Breast epithelium (tissue), 4 donors: ENCODE measurements at regions not wholly inside any gene's neighbourhood (a gene's known extent, or its start where the extent isn't known, plus 50 kb on each side); places are given as distances from the start of the nearest gene placed in this dataset.

Experiments used
- DNase-seq, 2 donors: peaks; one replicate each; pipeline ENCODE4 v3.0.0-alpha.2; 2019; ENCODE audit warnings: low spot score in 2 of 2
- H3K27ac ChIP-seq, 2 donors: fragments of 200-600 bp; sonication (generic) in 1 of 2; one replicate each; pipeline ENCODE4 v1.5.1; 2016 to 2019; ENCODE audit warnings: mild to moderate bottlenecking in 1 of 2
- H3K27me3 ChIP-seq, 2 donors: fragments of 200-600 bp; sonication (generic) in 1 of 2; one replicate each; pipeline versions ENCODE4 v1.5.1 to v1.6.0; 2017 to 2019; ENCODE audit warnings: control low read depth in 1 of 2, mild to moderate bottlenecking in 1 of 2
- H3K36me3 ChIP-seq: fragments of 200-600 bp; one replicate; pipeline ENCODE4 v1.5.1; 2019
- H3K4me1 ChIP-seq, 2 donors: fragments of 200-600 bp; sonication (generic); one replicate each; pipeline ENCODE4 v1.5.1; 2016 to 2019; ENCODE audit warnings: control low read depth in 1 of 2
- H3K4me3 ChIP-seq, 3 donors: fragments of 200-600 bp; sonication (generic); 1 replicate in 2 of 3; 2 replicates in 1 of 3; pipeline ENCODE4 v1.5.1; 2016 to 2019; ENCODE audit warnings: mild to moderate bottlenecking in 3 of 3, moderate library complexity in 2 of 3
- H3K9me3 ChIP-seq, 2 donors: fragments of 200-600 bp; sonication (generic) in 1 of 2; one replicate each; pipeline ENCODE4 v1.5.1; 2016 to 2019; ENCODE audit warnings: control low read depth in 1 of 2
- CTCF ChIP-seq, 3 donors: fragments of 450-650 bp; IDR thresholded peaks; one replicate each; pipeline ENCODE4 v1.5.1; 2016 to 2017; ENCODE audit warnings: antibody characterized with exemption in 3 of 3, mild to moderate bottlenecking in 3 of 3, moderate library complexity in 3 of 3
- POLR2A ChIP-seq: fragments of 450-650 bp; IDR thresholded peaks from one replicate; pipeline ENCODE4 v1.6.1; 2016; ENCODE audit warnings: antibody characterized with exemption, mild to moderate bottlenecking, moderate library complexity
- POLR2AphosphoS5 ChIP-seq, 3 donors: sonication (generic); formaldehyde crosslinking; IDR thresholded peaks; one replicate each; pipeline ENCODE4 v1.6.1; 2017; ENCODE audit warnings: antibody characterized with exemption in 3 of 3
- intact Hi-C: fragments of 100-400 bp; cut with DNase I; formaldehyde crosslinking; loops from one replicate; pipeline ENCODE4 v1.15.1; 2023; ENCODE audit warnings: low total_unique reads

- no peaks in the 10 kb centered on the region for H3K9me3 ChIP-seq
- no peak for TF ChIP-seq CTCF (IDR thresholded peaks at IDR 0.05)
- H3K4me3 ChIP-seq: no peak overlapping the region
- H3K27me3 ChIP-seq: peaks cover 0 to 9% of the 10 kb centered on the region in 2 donors
- no peaks in the 10 kb centered on the region for H3K36me3 ChIP-seq
- no peak for DNase-seq
- no peaks in the 10 kb centered on the region for H3K4me1 ChIP-seq
- intact Hi-C loops: no loop called here
- H3K27ac ChIP-seq: no peak overlapping the region
These were observed 189.2 kb upstream of the ARHGAP20 start for GRCh38 chr11:110901441-110901840.

GRCh38 chr11:110900426-110900825, 188.2 kb upstream of the ARHGAP20 start:
- H3K27ac ChIP-seq: no peak overlapping the region
- DNase-seq: no peak
- H3K4me1 ChIP-seq: no peaks in the 10 kb centered on the region
- no peaks in the 10 kb centered on the region for H3K36me3 ChIP-seq
- no peak overlapping the region for H3K4me3 ChIP-seq
- intact Hi-C loops: no loop called here
- TF ChIP-seq POLR2AphosphoS5 (IDR thresholded peaks at IDR 0.05) (no peak), CTCF (IDR thresholded peaks at IDR 0.05) (no peak)
- no peaks in the 10 kb centered on the region for H3K9me3 ChIP-seq
- H3K27me3 ChIP-seq: peaks cover 0 to 9% of the 10 kb centered on the region in 2 donors

GRCh38 chr11:110897035-110897434, 184.8 kb upstream of the ARHGAP20 start:
- Histone ChIP-seq H3K4me3 (no peak overlapping the region), H3K36me3 (no peaks in the 10 kb centered on the region), H3K4me1 (no peaks in the 10 kb centered on the region), H3K27me3 (peaks cover 0 to 9% of the 10 kb centered on the region in 2 donors), H3K27ac (peak overlapping the region; percentile 4 to 23), H3K9me3 (no peaks in the 10 kb centered on the region)
- no peak for DNase-seq
- no peak for TF ChIP-seq POLR2A
- no peak for TF ChIP-seq POLR2AphosphoS5 (IDR thresholded peaks at IDR 0.05)
- no peak for TF ChIP-seq CTCF (IDR thresholded peaks at IDR 0.05)
- intact Hi-C loops: no loop called here

- H3K27ac ChIP-seq: peak overlapping the region; percentile 19 to 39
- DNase-seq: no peak
- intact Hi-C loops: no loop called here
- no peaks in the 10 kb centered on the region for H3K4me1 ChIP-seq
- H3K36me3 ChIP-seq: no peaks in the 10 kb centered on the region
- H3K4me3 ChIP-seq: no peak overlapping the region
- TF ChIP-seq CTCF (IDR thresholded peaks at IDR 0.05) (no peak), POLR2A (no peak), POLR2AphosphoS5 (IDR thresholded peaks at IDR 0.05) (no peak)
- peaks cover 0 to 9% of the 10 kb centered on the region in 2 donors for H3K27me3 ChIP-seq
- H3K9me3 ChIP-seq: no peaks in the 10 kb centered on the region
These were observed 184.1 kb upstream of the ARHGAP20 start for GRCh38 chr11:110896358-110896757.

GRCh38 chr11:110894224-110894623, 182.0 kb upstream of the ARHGAP20 start:
- Histone ChIP-seq H3K4me1 (no peaks in the 10 kb centered on the region), H3K4me3 (no peak overlapping the region), H3K27me3 (peaks cover 0 to 4% of the 10 kb centered on the region in 2 donors), H3K36me3 (no peaks in the 10 kb centered on the region), H3K27ac (no peak overlapping the region), H3K9me3 (no peaks in the 10 kb centered on the region)
- no peak for DNase-seq
- intact Hi-C loops: no loop called here
- no peak for TF ChIP-seq CTCF (IDR thresholded peaks at IDR 0.05)
- no peak for TF ChIP-seq POLR2AphosphoS5 (IDR thresholded peaks at IDR 0.05)
- TF ChIP-seq POLR2A: no peak
